ENCODE measurements at regions not wholly inside any gene's neighbourhood (a gene's known extent, or its start where the extent isn't known, plus 50 kb on each side); places are given as distances from the start of the nearest gene placed in this dataset.

DNA sequence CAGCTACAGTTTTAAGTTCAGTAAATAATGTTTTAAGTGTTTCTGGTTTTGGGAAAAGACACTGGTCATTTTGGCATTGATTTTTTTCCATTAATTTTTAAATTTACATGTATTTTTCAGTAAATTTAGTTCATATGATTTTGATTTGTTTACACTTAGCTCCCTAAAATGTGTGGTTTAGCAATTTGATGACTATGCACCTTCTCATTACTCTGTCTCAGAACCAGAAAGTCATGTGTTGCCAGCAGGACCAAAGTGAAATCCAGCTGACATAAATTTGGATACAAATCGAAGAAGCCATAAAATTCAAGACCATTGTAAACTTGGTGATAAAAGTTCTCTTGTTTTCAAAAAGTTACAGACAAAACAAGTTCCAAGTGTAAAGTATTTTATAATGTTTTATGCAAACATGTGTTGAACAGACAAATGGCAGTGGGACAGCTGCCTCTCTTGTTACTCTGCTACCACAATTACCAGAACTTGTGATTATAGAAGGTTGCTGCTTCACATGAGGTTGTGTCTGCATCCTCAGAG lies 354.8 kb downstream of the NR2F1-AS1 start:
- TF ChIP-seq CTCF (conservative IDR thresholded peaks at IDR 0.05) (no peak), ZFX (IDR thresholded peaks at IDR 0.05) (no peak)
